ENCODE measurements at regions not wholly inside any gene's neighbourhood (a gene's known extent, or its start where the extent isn't known, plus 50 kb on each side); places are given as distances from the start of the nearest gene placed in this dataset.
A peak's percentile ranks its signal among the peaks of the same experiment; 100 is the strongest.

DNA sequence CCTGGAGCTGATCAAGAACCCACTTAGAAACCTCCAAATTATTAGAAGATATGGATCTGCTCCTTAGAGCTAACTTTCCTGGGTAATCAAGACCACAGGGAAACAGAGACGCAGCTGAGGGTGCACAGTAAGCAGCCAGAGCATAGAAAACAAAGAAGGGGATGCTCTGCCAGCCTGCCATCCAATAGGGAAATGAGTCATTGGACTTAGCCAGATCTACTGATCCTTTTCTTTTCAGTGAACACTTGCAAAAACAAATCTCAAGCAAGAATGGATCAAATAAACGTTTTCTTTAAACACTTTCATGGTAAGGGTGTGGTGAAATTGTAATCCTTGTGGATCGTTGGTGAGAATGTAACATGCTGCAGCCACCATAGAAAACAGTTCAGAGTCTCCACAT, 474.0 kb downstream of the LTN1 start:
- no peak overlapping the region for H3K4me2 ChIP-seq (replicated peaks; ENCODE audit: extremely low read depth, low read length, poor library complexity, severe bottlenecking)
- no peak overlapping the region for H3K9ac ChIP-seq (ENCODE audit: insufficient read depth, low read length, poor library complexity, severe bottlenecking)
- H3K27me3 ChIP-seq (ENCODE audit: control insufficient read depth in 2 of 2, insufficient read depth in 2 of 2, low read length in 2 of 2): no peaks in the 10 kb centered on the region
- H3K4me3 ChIP-seq (replicated peaks in 1 of 3; ENCODE audit: low read depth in 2 of 3, low read length in 3 of 3): no peak overlapping the region
- H3K4me3 Mint-ChIP-seq: no peak overlapping the region
- no peak overlapping the region for H2AFZ ChIP-seq (ENCODE audit: insufficient read depth, low read depth, low read length, poor library complexity, severe bottlenecking)
- H3K27ac ChIP-seq (ENCODE audit: low read depth in 1 of 2, low read length in 2 of 2): no peak overlapping the region
- H4K20me1 ChIP-seq (ENCODE audit: insufficient read depth, low read length): no peaks in the 10 kb centered on the region
- H3K36me3 Mint-ChIP-seq: no peaks in the 10 kb centered on the region
- H3K9me3 ChIP-seq (replicated peaks in 1 of 2; ENCODE audit: control insufficient read depth in 1 of 2, insufficient read depth in 1 of 2, low read length in 2 of 2): no peaks in the 10 kb centered on the region
- intact Hi-C loops (cut with micrococcal nuclease): loop anchor here in 1 of 2 donors (10.0 kb wide), 1 partner anchor 226 kb away; no protein-coding TSS in a partner anchor
- peaks cover 5 to 9% of the 10 kb centered on the region in 2 donors for H3K4me1 ChIP-seq (ENCODE audit: control insufficient read depth in 1 of 2, insufficient read depth in 2 of 2, low read length in 2 of 2)
- H3K27ac Mint-ChIP-seq: no peak overlapping the region
- 91% methylated on average over 1 of the region's 3 CpGs for WGBS (ENCODE audit: insufficient coverage)
- H3K4me1 Mint-ChIP-seq: peaks cover 9% of the 10 kb centered on the region
- H3K27me3 Mint-ChIP-seq (ENCODE audit: low read depth in 3 of 3): no peaks in the 10 kb centered on the region
- H3K9me3 Mint-ChIP-seq: peaks cover 0 to 2% (median 0%) of the 10 kb centered on the region in 7 donors
- TF ChIP-seq, protein P1, sequence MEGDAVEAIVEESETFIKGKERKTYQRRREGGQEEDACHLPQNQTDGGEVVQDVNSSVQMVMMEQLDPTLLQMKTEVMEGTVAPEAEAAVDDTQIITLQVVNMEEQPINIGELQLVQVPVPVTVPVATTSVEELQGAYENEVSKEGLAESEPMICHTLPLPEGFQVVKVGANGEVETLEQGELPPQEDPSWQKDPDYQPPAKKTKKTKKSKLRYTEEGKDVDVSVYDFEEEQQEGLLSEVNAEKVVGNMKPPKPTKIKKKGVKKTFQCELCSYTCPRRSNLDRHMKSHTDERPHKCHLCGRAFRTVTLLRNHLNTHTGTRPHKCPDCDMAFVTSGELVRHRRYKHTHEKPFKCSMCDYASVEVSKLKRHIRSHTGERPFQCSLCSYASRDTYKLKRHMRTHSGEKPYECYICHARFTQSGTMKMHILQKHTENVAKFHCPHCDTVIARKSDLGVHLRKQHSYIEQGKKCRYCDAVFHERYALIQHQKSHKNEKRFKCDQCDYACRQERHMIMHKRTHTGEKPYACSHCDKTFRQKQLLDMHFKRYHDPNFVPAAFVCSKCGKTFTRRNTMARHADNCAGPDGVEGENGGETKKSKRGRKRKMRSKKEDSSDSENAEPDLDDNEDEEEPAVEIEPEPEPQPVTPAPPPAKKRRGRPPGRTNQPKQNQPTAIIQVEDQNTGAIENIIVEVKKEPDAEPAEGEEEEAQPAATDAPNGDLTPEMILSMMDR (IDR thresholded peaks at IDR 0.05): no peak
- no peaks in the 10 kb centered on the region for H3K79me2 ChIP-seq (ENCODE audit: insufficient read depth, low read length)
- no peak for DNase-seq
- H3K36me3 ChIP-seq (replicated peaks in 1 of 2; ENCODE audit: control insufficient read depth in 1 of 2, insufficient read depth in 2 of 2, low read length in 2 of 2): no peaks in the 10 kb centered on the region

- no peak overlapping the region for H3K4me3 Mint-ChIP-seq
- peaks cover 2% of the 10 kb centered on the region for H3K4me1 Mint-ChIP-seq
- intact Hi-C loops (cut with micrococcal nuclease): loop anchor here in 1 of 2 donors (10.0 kb wide), 1 partner anchor 228 kb away; no protein-coding TSS in a partner anchor
- Histone ChIP-seq H3K36me3 (replicated peaks in 1 of 2; ENCODE audit: control insufficient read depth in 1 of 2, insufficient read depth in 2 of 2, low read length in 2 of 2) (no peaks in the 10 kb centered on the region), H2AFZ (ENCODE audit: insufficient read depth, low read depth, low read length, poor library complexity, severe bottlenecking) (no peak overlapping the region), H3K4me3 (replicated peaks in 1 of 3; ENCODE audit: low read depth in 2 of 3, low read length in 3 of 3) (no peak overlapping the region), H3K27me3 (ENCODE audit: control insufficient read depth in 2 of 2, insufficient read depth in 2 of 2, low read length in 2 of 2) (no peaks in the 10 kb centered on the region), H3K9ac (ENCODE audit: insufficient read depth, low read length, poor library complexity, severe bottlenecking) (no peak overlapping the region), H3K4me2 (replicated peaks; ENCODE audit: extremely low read depth, low read length, poor library complexity, severe bottlenecking) (no peak overlapping the region), H3K9me3 (replicated peaks in 1 of 2; ENCODE audit: control insufficient read depth in 1 of 2, insufficient read depth in 1 of 2, low read length in 2 of 2) (no peaks in the 10 kb centered on the region), H3K79me2 (ENCODE audit: insufficient read depth, low read length) (no peaks in the 10 kb centered on the region), H3K4me1 (ENCODE audit: control insufficient read depth in 1 of 2, insufficient read depth in 2 of 2, low read length in 2 of 2) (peaks cover 0 to 3% of the 10 kb centered on the region in 2 donors), H3K27ac (ENCODE audit: low read depth in 1 of 2, low read length in 2 of 2) (no peak overlapping the region), H4K20me1 (ENCODE audit: insufficient read depth, low read length) (no peaks in the 10 kb centered on the region)
- peak; percentile 1 to 15 (median 3) for DNase-seq
- no peak overlapping the region for H3K27ac Mint-ChIP-seq
- TF ChIP-seq, protein P1 (IDR thresholded peaks at IDR 0.05): peak; percentile 43
- H3K9me3 Mint-ChIP-seq: peaks cover 0 to 2% (median 0%) of the 10 kb centered on the region in 7 donors
- H3K27me3 Mint-ChIP-seq (ENCODE audit: low read depth in 3 of 3): no peaks in the 10 kb centered on the region
- 62% methylated on average over 5 of the region's 6 CpGs for WGBS (ENCODE audit: insufficient coverage)
- no peaks in the 10 kb centered on the region for H3K36me3 Mint-ChIP-seq
Observed at GRCh38 chr21:28516991-28517592, 475.6 kb downstream of the LTN1 start.
